Endothelial cell of umbilical vein (primary cell): ENCODE measurements at regions not wholly inside any gene's neighbourhood (a gene's known extent, or its start where the extent isn't known, plus 50 kb on each side); places are given as distances from the start of the nearest gene placed in this dataset.

ENCODE experiments used
- BruUV-seq: library from RNA; stranded (reverse); fragments of 400-500 nt; replicated peaks from 2 replicates; lab custom pipeline; 2021; lab: Mats Ljungman, UMichigan
- CTCF ChIA-PET: fragments of 300-600, 350-600 bp; sonication (Branson Sonifier 250); formaldehyde crosslinking; loops from one replicate; lab custom pipeline; 2021; ENCODE audit warnings: antibody characterized with exemption, inconsistent platforms; lab: Charles Lee
- POLR2A ChIA-PET: fragments of 300-600, 350-600 bp; sonication (Branson Sonifier 250); formaldehyde crosslinking; loops from one replicate; lab custom pipeline; 2021; ENCODE audit warnings: antibody characterized with exemption, inconsistent platforms; lab: Charles Lee
- DNase-seq: peaks from one replicate; pipeline ENCODE4 v3.0.0-alpha.2; 2011; ENCODE audit warnings: low read depth, low spot score
- FAIRE-seq: peaks from 2 replicates; lab custom pipeline; 2011; peaks lifted over from hg19 to GRCh38; lab: Jason Lieb, UNC
- H2AFZ ChIP-seq: 2 replicates; pipeline ENCODE4 v1.6.0; 2012; ENCODE audit warnings: low read depth, low read length, control low read depth, inconsistent platforms
- H3K27ac ChIP-seq: 2 replicates; pipeline ENCODE4 v1.5.1; 2011; ENCODE audit warnings: low read depth, mild to moderate bottlenecking, control low read depth, low read length, moderate library complexity; ENCODE audit not compliant: insufficient read depth
- H3K27me3 ChIP-seq, 2 experiments: 2 replicates each; pipeline versions ENCODE4 v1.6.0 to v1.6.1; 2011; ENCODE audit warnings: low read length in 2 of 2, mixed read lengths in 1 of 2; ENCODE audit not compliant: control insufficient read depth in 2 of 2, insufficient read depth in 2 of 2
- H3K36me3 ChIP-seq, 2 experiments: 2 replicates in 1 of 2; 3 replicates in 1 of 2; pipeline ENCODE4 v1.5.1; 2011; ENCODE audit warnings: low read length in 2 of 2, mild to moderate bottlenecking in 1 of 2, moderate library complexity in 1 of 2; ENCODE audit not compliant: control insufficient read depth in 2 of 2, insufficient read depth in 2 of 2; ENCODE audit errors: extremely low read depth in 1 of 2
- H3K4me1 ChIP-seq: 3 replicates; pipeline ENCODE4 v1.5.1; 2011; ENCODE audit warnings: mild to moderate bottlenecking, low read length; ENCODE audit not compliant: control insufficient read depth, insufficient read depth; ENCODE audit errors: extremely low read depth
- H3K4me2 ChIP-seq: 2 replicates; pipeline ENCODE4 v1.6.1; 2011; ENCODE audit warnings: low read length, control low read depth, mixed read lengths; ENCODE audit not compliant: insufficient read depth
- H3K4me3 ChIP-seq, 3 experiments: fragments of 200-600 bp in 1 of 3; sonication (generic), shearing (Covaris generic) in 1 of 3; replicated peaks in 1 of 3; 2 replicates each; pipeline ENCODE4 v1.5.1; 2011 to 2016; ENCODE audit warnings: control low read depth in 3 of 3, low read length in 3 of 3, mild to moderate bottlenecking in 2 of 3, inconsistent platforms in 1 of 3, low read depth in 1 of 3, moderate library complexity in 1 of 3; ENCODE audit not compliant: insufficient read depth in 1 of 3
- H3K79me2 ChIP-seq: 2 replicates; pipeline ENCODE4 v1.6.0; 2012; ENCODE audit warnings: low read length, inconsistent platforms; ENCODE audit not compliant: control insufficient read depth, insufficient read depth
- H3K9ac ChIP-seq: replicated peaks from 2 replicates; pipeline ENCODE3; 2011; ENCODE audit warnings: low read length, control low read depth; ENCODE audit not compliant: insufficient read depth; ENCODE audit errors: extremely low read depth
- H3K9me1 ChIP-seq: replicated peaks from 3 replicates; pipeline ENCODE4 v1.6.0; 2011; ENCODE audit warnings: mild to moderate bottlenecking, low read length; ENCODE audit not compliant: control insufficient read depth, insufficient read depth; ENCODE audit errors: extremely low read depth
- H3K9me3 ChIP-seq: replicated peaks from 2 replicates; pipeline ENCODE4 v1.5.1; 2012; ENCODE audit warnings: low read length, inconsistent platforms; ENCODE audit not compliant: control insufficient read depth, insufficient read depth
- H4K20me1 ChIP-seq: replicated peaks from 2 replicates; pipeline ENCODE3; 2011; ENCODE audit warnings: mild to moderate bottlenecking, low read length; ENCODE audit not compliant: control insufficient read depth, insufficient read depth; ENCODE audit errors: extremely low read depth
- CTCF ChIP-seq, 2 donors: IDR thresholded peaks; 1 replicate in 1 of 2; 2 replicates in 1 of 2; pipeline ENCODE4 v1.5.1; 2011; ENCODE audit warnings: low read length in 2 of 2, mild to moderate bottlenecking in 2 of 2, moderate library complexity in 2 of 2, control low read depth in 1 of 2, inconsistent platforms in 1 of 2, low read depth in 1 of 2; ENCODE audit not compliant: insufficient read depth in 1 of 2; ENCODE audit errors: extremely low read depth in 1 of 2
- FOS ChIP-seq: IDR thresholded peaks from 2 replicates; pipeline ENCODE4 v1.6.1; 2011; ENCODE audit warnings: mild to moderate bottlenecking, low read length, moderate library complexity, borderline replicate concordance; ENCODE audit not compliant: insufficient read depth
- JUN ChIP-seq: IDR thresholded peaks from 2 replicates; pipeline ENCODE4 v1.6.1; 2011; ENCODE audit warnings: borderline replicate concordance, low read depth; ENCODE audit not compliant: insufficient read length, insufficient read depth
- POLR2A ChIP-seq: IDR thresholded peaks from 2 replicates; pipeline ENCODE4 v1.6.1; 2012; ENCODE audit warnings: low read depth, mild to moderate bottlenecking, control low read depth, low read length
- POLR2AphosphoS5 ChIP-seq: IDR thresholded peaks from 2 replicates; pipeline ENCODE4 v1.6.1; 2012; ENCODE audit warnings: low read depth, mild to moderate bottlenecking, control low read depth, low read length, moderate library complexity; ENCODE audit not compliant: insufficient read depth
- dilution Hi-C: fragments of 300-500 bp; cut with MboI; formaldehyde crosslinking; loops from one replicate; pipeline ENCODE4 v1.15.0; 2019; ENCODE audit warnings: low sequenced_read_pairs; ENCODE audit not compliant: extremely low pct_ligation_motif_present
- intact Hi-C: fragments of 100-400 bp; cut with micrococcal nuclease; formaldehyde crosslinking; loops from one replicate; pipeline ENCODE4 v1.10.0; 2022

- dilution Hi-C loops (no loop called here), intact Hi-C loops (no loop called here)
- Histone ChIP-seq H2AFZ (no peak overlapping the region), H3K27me3 (no peaks in the 10 kb centered on the region), H4K20me1 (no peaks in the 10 kb centered on the region), H3K9me3 (no peaks in the 10 kb centered on the region), H3K79me2 (no peaks in the 10 kb centered on the region), H3K9ac (no peak overlapping the region), H3K27ac (no peak overlapping the region), H3K36me3 (no peaks in the 10 kb centered on the region), H3K4me2 (peak overlapping the region; percentile 16), H3K4me1 (peaks cover 38% of the 10 kb centered on the region), H3K4me3 (no peak overlapping the region), H3K9me1 (no peaks in the 10 kb centered on the region)
- DNase-seq (no peak), FAIRE-seq (no peak)
- no TSS peak for BruUV-seq
- ChIA-PET CTCF (no interaction called here), POLR2A (no interaction called here)
- no peak for TF ChIP-seq FOS
- TF ChIP-seq POLR2A: no peak
- TF ChIP-seq POLR2AphosphoS5: no peak
- TF ChIP-seq JUN: no peak
These were observed 290.9 kb upstream of the NR5A2 start for GRCh38 chr1:199736646-199737045.

DNA sequence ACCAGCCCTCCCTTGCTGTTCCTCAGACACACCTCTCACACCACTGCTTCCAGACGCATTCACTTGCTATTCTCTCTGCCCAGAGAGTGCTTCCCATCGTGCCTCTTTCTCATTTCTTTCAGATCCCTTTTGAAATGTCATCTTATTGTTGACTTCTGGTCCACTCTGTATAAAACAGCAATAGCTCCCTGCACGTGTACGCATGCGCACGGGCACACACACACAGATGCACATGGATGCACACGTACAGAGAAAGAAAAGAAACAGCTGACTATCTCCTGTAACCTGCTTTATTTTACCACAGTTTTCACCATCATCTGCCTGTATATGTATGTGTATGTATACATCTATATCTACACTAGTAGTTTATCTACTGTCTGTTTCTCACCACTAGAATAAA lies 285.9 kb upstream of the NR5A2 start:
- Histone ChIP-seq H4K20me1 (no peaks in the 10 kb centered on the region), H3K79me2 (no peaks in the 10 kb centered on the region), H3K27me3 (no peaks in the 10 kb centered on the region), H3K4me1 (peaks cover 21% of the 10 kb centered on the region), H3K4me2 (no peak overlapping the region), H3K27ac (no peak overlapping the region), H3K4me3 (no peak overlapping the region), H3K9ac (no peak overlapping the region), H3K9me3 (no peaks in the 10 kb centered on the region), H2AFZ (no peak overlapping the region), H3K9me1 (no peaks in the 10 kb centered on the region), H3K36me3 (no peaks in the 10 kb centered on the region)
- dilution Hi-C loops: no loop called here
- no peak for DNase-seq
- CTCF ChIA-PET: interaction anchor here (1.3 to 1.6 kb wide), 5 partner anchors 19 to 535 kb away, joined by 3 to 13 read pairs (median 5); no protein-coding TSS in a partner anchor
- FAIRE-seq: no peak
- no peak for TF ChIP-seq POLR2A
- TF ChIP-seq CTCF (IDR thresholded peaks at IDR 0.05; ENCODE audit: extremely low read depth in 1 of 2, insufficient read depth in 1 of 2, low read depth in 1 of 2, low read length in 2 of 2): no peak
- no TSS peak for BruUV-seq
- intact Hi-C loops: no loop called here
- POLR2A ChIA-PET: no interaction called here
